HCT116 (cell line): ENCODE measurements at regions not wholly inside any gene's neighbourhood (a gene's known extent, or its start where the extent isn't known, plus 50 kb on each side); places are given as distances from the start of the nearest gene placed in this dataset.
"Not testable (repeated sequence)": the region's sequence is repeated elsewhere in the genome, so short reads cannot be mapped to it uniquely, and the experiment has no call there.

ENCODE experiments used
- ATAC-seq: fragments of 200-7000 bp; cut with Tn5 transposase; 2 replicates; pipeline ENCODE4 v1.9.1; 2020; ENCODE audit warnings: mild to moderate bottlenecking, moderate library complexity
- BruUV-seq: library from RNA; stranded (reverse); fragments of 400-500 nt; replicated peaks from 2 replicates; lab custom pipeline; 2021; lab: Mats Ljungman, UMichigan
- CTCF ChIA-PET: fragments of 300-600 bp; sonication (Branson Sonifier 250); formaldehyde crosslinking; loops from one replicate; lab custom pipeline; 2021; ENCODE audit warnings: antibody characterized with exemption; lab: Charles Lee
- POLR2A ChIA-PET: fragments of 300-600, 350-600 bp; sonication (Branson Sonifier 250); formaldehyde crosslinking; loops from one replicate; lab custom pipeline; 2021; ENCODE audit warnings: antibody characterized with exemption; lab: Charles Lee
- RAD21 ChIA-PET, 2 experiments: fragments of 300-600 bp; sonication (Branson Sonifier 250); formaldehyde crosslinking; loops; one replicate each; lab custom pipeline; 2023; ENCODE audit warnings: low total read pairs in 2 of 2; ENCODE audit not compliant: uncharacterized antibody in 2 of 2, unreplicated experiment in 2 of 2, low non-redundant PET in 1 of 2; lab: Charles Lee
- DNase-seq: peaks from one replicate; pipeline ENCODE4 v3.0.0-alpha.2; 2010; ENCODE audit warnings: low read depth, low spot score
- H2AFZ ChIP-seq: fragments of 200-600 bp; shearing (Covaris generic), sonication (generic); 2 replicates; pipeline ENCODE4 v1.6.1; 2017; ENCODE audit warnings: low read depth, mixed run types, mixed read lengths, antibody characterized with exemption, low read length; ENCODE audit not compliant: poor library complexity, severe bottlenecking
- H3K27ac ChIP-seq: 2 replicates; pipeline ENCODE4 v1.5.1; 2012; ENCODE audit warnings: low read depth, low read length
- H3K27me3 ChIP-seq: fragments of 200-600 bp; sonication (generic); 2 replicates; pipeline ENCODE4 v1.6.1; 2016; ENCODE audit warnings: mixed run types, low read length, mixed read lengths; ENCODE audit not compliant: insufficient read depth
- H3K36me3 ChIP-seq, 2 experiments: fragments of 200-500 bp in 1 of 2; fragments of 200-600 bp in 1 of 2; sonication (Bioruptor generic) in 1 of 2; sonication (generic) in 1 of 2; 2 replicates each; pipeline versions ENCODE4 v1.5.1 to v1.6.1; 2014 to 2016; ENCODE audit warnings: low read length in 2 of 2, inconsistent platforms in 1 of 2, mixed read lengths in 1 of 2, mixed run types in 1 of 2; ENCODE audit not compliant: insufficient read depth in 2 of 2, control insufficient read depth in 1 of 2
- H3K4me1 ChIP-seq, 2 experiments: fragments of 200-600 bp in 1 of 2; sonication (generic) in 1 of 2; 2 replicates each; pipeline versions ENCODE4 v1.5.1 to v1.6.1; 2012 to 2017; ENCODE audit warnings: low read length in 2 of 2, inconsistent platforms in 1 of 2, mild to moderate bottlenecking in 1 of 2, mixed read lengths in 1 of 2, mixed run types in 1 of 2, moderate library complexity in 1 of 2; ENCODE audit not compliant: insufficient read depth in 2 of 2, control insufficient read depth in 1 of 2
- H3K4me2 ChIP-seq: fragments of 200-600 bp; sonication (generic); 2 replicates; pipeline ENCODE4 v1.6.1; 2017; ENCODE audit warnings: mixed run types, low read length, mixed read lengths
- H3K4me3 ChIP-seq, 2 experiments: fragments of 200-600 bp in 1 of 2; sonication (generic) in 1 of 2; replicated peaks in 1 of 2; 2 replicates each; pipeline ENCODE4 v1.5.1; 2011 to 2016; ENCODE audit warnings: low read length in 2 of 2, control low read depth in 1 of 2, low read depth in 1 of 2, mild to moderate bottlenecking in 1 of 2, mixed read lengths in 1 of 2, mixed run types in 1 of 2
- H3K79me2 ChIP-seq: fragments of 200-600 bp; sonication (generic); 2 replicates; pipeline ENCODE4 v1.6.1; 2017; ENCODE audit warnings: mild to moderate bottlenecking, mixed run types, low read length, moderate library complexity, mixed read lengths; ENCODE audit not compliant: insufficient read depth
- H3K9ac ChIP-seq: fragments of 200-600 bp; sonication (generic); 2 replicates; pipeline ENCODE4 v1.6.1; 2016; ENCODE audit warnings: low read length, mixed read lengths
- H3K9me2 ChIP-seq: fragments of 200-600 bp; sonication (generic), shearing (Covaris generic); 2 replicates; pipeline ENCODE4 v1.6.1; 2017; ENCODE audit warnings: mixed run types, mild to moderate bottlenecking, moderate library complexity; ENCODE audit not compliant: insufficient read depth
- H3K9me3 ChIP-seq, 2 experiments: fragments of 200-500 bp in 1 of 2; fragments of 200-600 bp in 1 of 2; sonication (Bioruptor generic) in 1 of 2; sonication (generic) in 1 of 2; 2 replicates each; pipeline ENCODE4 v1.6.1; 2014 to 2017; ENCODE audit warnings: low read length in 2 of 2, mixed read lengths in 2 of 2, inconsistent platforms in 1 of 2, low read depth in 1 of 2, mild to moderate bottlenecking in 1 of 2, mixed run types in 1 of 2, moderate library complexity in 1 of 2; ENCODE audit not compliant: control insufficient read depth in 1 of 2, insufficient read depth in 1 of 2
- H4K20me1 ChIP-seq: fragments of 200-600 bp; sonication (generic), shearing (Covaris generic); 2 replicates; pipeline ENCODE4 v1.6.1; 2017; ENCODE audit warnings: mixed run types, mild to moderate bottlenecking, moderate library complexity; ENCODE audit not compliant: insufficient read depth
- ZBTB33 ChIP-seq: IDR thresholded peaks from 2 replicates; pipeline ENCODE4 v1.6.1; 2011; ENCODE audit warnings: mild to moderate bottlenecking, low read length, moderate library complexity; ENCODE audit not compliant: insufficient replicate concordance; ENCODE audit errors: extremely low read depth
- intact Hi-C: fragments of 100-400 bp; cut with micrococcal nuclease; formaldehyde crosslinking; loops from 2 replicates; pipeline ENCODE4 v1.10.0; 2022

GRCh38 chr6:67880939-67881705 lies 754.0 kb upstream of the ADGRB3 start (continued):
- no peak for TF ChIP-seq ZBTB33

GRCh38 chr6:67880343-67880742 lies 754.7 kb upstream of the ADGRB3 start:
- CTCF ChIA-PET, H3K9me2 ChIP-seq, H4K20me1 ChIP-seq, ATAC-seq, BruUV-seq, intact Hi-C loops, H3K4me3 ChIP-seq, H3K4me1 ChIP-seq, DNase-seq, H3K79me2 ChIP-seq, H2AFZ ChIP-seq, H3K9ac ChIP-seq, H3K27me3 ChIP-seq, H3K4me2 ChIP-seq, RAD21 ChIA-PET, H3K36me3 ChIP-seq, POLR2A ChIA-PET, H3K27ac ChIP-seq: not testable (repeated sequence)
- H3K9me3 ChIP-seq, result peaks cover 5 to 12% of the 10 kb centered on the region in 2 experiments; a peak in 2 of 4 replicates

GRCh38 chr6:67879928-67880327 lies 755.2 kb upstream of the ADGRB3 start:
- CTCF ChIA-PET, H3K9ac ChIP-seq: not testable (repeated sequence)

GRCh38 chr6:67879105-67879904 lies 755.8 kb upstream of the ADGRB3 start:
- H3K9ac ChIP-seq, H3K4me3 ChIP-seq, DNase-seq, H3K36me3 ChIP-seq, H3K79me2 ChIP-seq, H3K4me2 ChIP-seq, H2AFZ ChIP-seq, ATAC-seq, H3K27ac ChIP-seq, RAD21 ChIA-PET, BruUV-seq, H3K4me1 ChIP-seq, H3K9me2 ChIP-seq, intact Hi-C loops, CTCF ChIA-PET, POLR2A ChIA-PET, H3K27me3 ChIP-seq, H4K20me1 ChIP-seq: not testable (repeated sequence)
- H3K9me3 ChIP-seq, result peaks cover 0 to 16% of the 10 kb centered on the region in 2 experiments; a peak in 2 of 4 replicates

More at GRCh38 chr6:67879928-67880327, 755.2 kb upstream of the ADGRB3 start:
- H3K27me3 ChIP-seq, H3K27ac ChIP-seq, H4K20me1 ChIP-seq, RAD21 ChIA-PET, ATAC-seq, H3K4me2 ChIP-seq, POLR2A ChIA-PET, H2AFZ ChIP-seq, H3K9me2 ChIP-seq, H3K79me2 ChIP-seq, H3K4me3 ChIP-seq, H3K36me3 ChIP-seq, BruUV-seq, intact Hi-C loops, DNase-seq, H3K4me1 ChIP-seq: not testable (repeated sequence)
- peaks cover 4 to 14% of the 10 kb centered on the region in 2 experiments; a peak in 2 of 4 replicates for H3K9me3 ChIP-seq
